HepG2 (cell line): ENCODE measurements at regions not wholly inside any gene's neighbourhood (a gene's known extent, or its start where the extent isn't known, plus 50 kb on each side); places are given as distances from the start of the nearest gene placed in this dataset.

ENCODE experiments used
- ATAC-seq: fragments of 200-7000 bp; cut with Tn5 transposase; 3 replicates; pipeline ENCODE4 v1.9.1; 2020; ENCODE audit warnings: mild to moderate bottlenecking, moderate library complexity
- BruUV-seq: library from RNA; stranded (reverse); fragments of 400-500 nt; replicated peaks from 2 replicates; lab custom pipeline; 2021; lab: Mats Ljungman, UMichigan
- CTCF ChIA-PET: fragments of 300-600 bp; formaldehyde crosslinking; extraction: SDS; loops from one replicate; lab custom pipeline; 2021; ENCODE audit warnings: low total read pairs, inconsistent platforms, low intra/inter-chr PET ratio; lab: Yijun Ruan, JAX
- POLR2A ChIA-PET: fragments of 350-600 bp; sonication (Branson Sonifier 250); formaldehyde crosslinking; loops from one replicate; lab custom pipeline; 2020; ENCODE audit warnings: antibody characterized with exemption, inconsistent platforms; lab: Yijun Ruan, JAX
- DNase-seq: peaks from one replicate; pipeline ENCODE4 v3.0.0-alpha.2; 2015; ENCODE audit warnings: low spot score
- FAIRE-seq: peaks from 3 replicates; lab custom pipeline; 2011; peaks lifted over from hg19 to GRCh38; lab: Jason Lieb, UNC
- H2AFZ ChIP-seq: one replicate; pipeline ENCODE4 v1.6.1; 2011; ENCODE audit warnings: low read length, inconsistent platforms
- H3K27ac ChIP-seq: fragments of 300-600 bp; 3 replicates; pipeline ENCODE4 v1.8.0; 2011; ENCODE audit warnings: mixed run types, mild to moderate bottlenecking, mixed read lengths, low read length, inconsistent platforms; ENCODE audit not compliant: insufficient read depth; ENCODE audit errors: extremely low read length
- H3K27me3 ChIP-seq, 2 experiments: fragments of 200-600 bp in 1 of 2; 2 replicates in 1 of 2; 3 replicates in 1 of 2; pipeline versions ENCODE4 v1.6.0 to v1.8.0; 2011; ENCODE audit warnings: low read length in 2 of 2, mild to moderate bottlenecking in 2 of 2, moderate library complexity in 2 of 2, inconsistent platforms in 1 of 2; ENCODE audit not compliant: insufficient read depth in 2 of 2, control insufficient read depth in 1 of 2
- H3K36me3 ChIP-seq, 2 experiments: fragments of 200-600 bp in 1 of 2; replicated peaks in 1 of 2; 2 replicates in 1 of 2; 3 replicates in 1 of 2; pipeline versions ENCODE4 v1.5.1 to v1.8.0; 2011; ENCODE audit warnings: low read length in 2 of 2, inconsistent platforms in 1 of 2; ENCODE audit not compliant: insufficient read depth in 2 of 2, control insufficient read depth in 1 of 2
- H3K4me1 ChIP-seq: 2 replicates; pipeline ENCODE4 v1.5.1; 2012; ENCODE audit warnings: low read length, inconsistent platforms; ENCODE audit not compliant: insufficient read depth
- H3K4me2 ChIP-seq: 2 replicates; pipeline ENCODE4 v1.6.0; 2011; ENCODE audit warnings: low read depth, low read length, inconsistent platforms
- H3K4me3 ChIP-seq, 3 experiments: fragments of 200-600 bp in 1 of 3; sonication (generic), shearing (Covaris generic) in 1 of 3; replicated peaks in 1 of 3; 2 replicates each; pipeline ENCODE4 v1.5.1; 2011 to 2016; ENCODE audit warnings: low read length in 3 of 3, inconsistent platforms in 2 of 3, low read depth in 2 of 3, mild to moderate bottlenecking in 2 of 3, control low read depth in 1 of 3, mixed read lengths in 1 of 3; ENCODE audit not compliant: insufficient read depth in 1 of 3
- H3K79me2 ChIP-seq: one replicate; pipeline ENCODE4 v1.6.1; 2011; ENCODE audit warnings: low read length, inconsistent platforms; ENCODE audit not compliant: insufficient read depth
- H3K9ac ChIP-seq: 2 replicates; pipeline ENCODE4 v1.6.0; 2011; ENCODE audit warnings: mild to moderate bottlenecking, low read depth, low read length, inconsistent platforms; ENCODE audit not compliant: insufficient read depth
- H3K9me3 ChIP-seq: 2 replicates; pipeline ENCODE4 v1.5.1; 2012; ENCODE audit warnings: mild to moderate bottlenecking, low read length
- H4K20me1 ChIP-seq: 2 replicates; pipeline ENCODE4 v1.6.0; 2011; ENCODE audit warnings: inconsistent platforms, mild to moderate bottlenecking, low read length, moderate library complexity; ENCODE audit not compliant: insufficient read depth
- CEBPB ChIP-seq: IDR thresholded peaks from 2 replicates; pipeline ENCODE4 v1.6.1; 2011; ENCODE audit warnings: low read depth, low read length, improper control_type of control experiment, borderline replicate concordance
- DPF2 ChIP-seq: sonication (generic); formaldehyde crosslinking; IDR thresholded peaks from 2 replicates; pipeline ENCODE4 v1.4.0; 2020; ENCODE audit warnings: mild to moderate bottlenecking, low read depth, missing genetic modification reagents, borderline replicate concordance
- MAX ChIP-seq: IDR thresholded peaks from 2 replicates; pipeline ENCODE4 v1.6.1; 2012; ENCODE audit warnings: inconsistent platforms
- NFE2L1 ChIP-seq: sonication (generic); formaldehyde crosslinking; IDR thresholded peaks from 2 replicates; pipeline ENCODE4 v1.4.0; 2020; ENCODE audit warnings: missing genetic modification reagents, mild to moderate bottlenecking, borderline replicate concordance
- SMYD3 ChIP-seq: sonication (generic); formaldehyde crosslinking; IDR thresholded peaks from 2 replicates; pipeline ENCODE4 v1.8.1; 2023; ENCODE audit warnings: mild to moderate bottlenecking, missing genetic modification reagents
- ZBTB37 ChIP-seq: sonication (generic); formaldehyde crosslinking; IDR thresholded peaks from 2 replicates; pipeline ENCODE4 v1.4.0; 2020; ENCODE audit warnings: mild to moderate bottlenecking, missing genetic modification reagents
- ZBTB7A ChIP-seq: sonication (generic); formaldehyde crosslinking; IDR thresholded peaks from 2 replicates; pipeline ENCODE4 v1.8.0; 2022; ENCODE audit warnings: mild to moderate bottlenecking, missing genetic modification reagents
- ZNF782 ChIP-seq: sonication (generic); formaldehyde crosslinking; IDR thresholded peaks from 2 replicates; pipeline ENCODE4 v1.4.0; 2020; ENCODE audit warnings: missing genetic modification reagents, mild to moderate bottlenecking, borderline replicate concordance
- ZSCAN12 ChIP-seq: sonication (generic); formaldehyde crosslinking; IDR thresholded peaks from 2 replicates; pipeline ENCODE4 v1.9.0; 2021; ENCODE audit warnings: mild to moderate bottlenecking, missing genetic modification reagents
- WGBS: methylation state at CpG from one replicate; pipeline ENCODE4 v1.1.6; 2017; ENCODE audit warnings: low lambda C conversion rate; 5-methylcytosine and 5-hydroxymethylcytosine counted together
- in situ Hi-C: cut with HindIII; loops from 2 replicates; pipeline ENCODE4 v1.10.0; 2017; ENCODE audit warnings: low pct_unique_long_range_greater_than_20kb; ENCODE audit not compliant: extremely low pct_ligation_motif_present
- intact Hi-C: fragments of 100-400 bp; cut with micrococcal nuclease; formaldehyde crosslinking; loops from one replicate; pipeline ENCODE4 v1.10.0; 2022; ENCODE audit not compliant: unreplicated experiment

DNA sequence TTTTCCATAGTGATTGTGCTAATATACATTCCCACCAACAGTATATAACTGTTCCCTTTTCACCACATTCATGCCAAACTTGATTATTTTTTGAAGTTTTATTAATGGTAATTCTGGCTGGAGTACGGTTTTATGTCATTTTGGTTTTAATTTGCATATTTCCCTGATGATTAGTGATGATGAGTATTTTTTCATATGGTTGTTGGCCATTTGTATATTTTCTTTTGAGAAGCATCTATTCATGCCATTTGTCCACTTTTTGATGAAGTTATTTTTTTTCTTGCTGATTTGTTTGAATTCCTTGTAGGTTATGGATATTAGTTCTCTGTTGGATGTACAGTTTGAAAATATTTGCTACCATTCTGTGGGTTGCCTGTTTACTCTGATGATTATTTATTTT lies 484.4 kb upstream of the SPRY2 start:
- intact Hi-C loops = no loop called here
- in situ Hi-C loops = no loop called here
- no peaks in the 10 kb centered on the region for H3K27me3 ChIP-seq
- BruUV-seq = no TSS peak
- H3K27ac ChIP-seq = no peak overlapping the region
- no peak overlapping the region for H3K4me2 ChIP-seq
- POLR2A ChIA-PET = no interaction called here
- FAIRE-seq = no peak
- no peak overlapping the region for H3K4me3 ChIP-seq
- H3K9me3 ChIP-seq = peaks cover 79% of the 10 kb centered on the region
- no peak overlapping the region for H3K9ac ChIP-seq
- CTCF ChIA-PET = no interaction called here
- H2AFZ ChIP-seq = no peak overlapping the region
- TF ChIP-seq ZNF782 (CRISPR knock-in tag) (no peak), ZBTB37 (CRISPR knock-in tag) (no peak), MAX (no peak), SMYD3 (no peak), NFE2L1 (CRISPR knock-in tag) (no peak)
- H3K79me2 ChIP-seq = no peaks in the 10 kb centered on the region
- no peak for ATAC-seq
- no peaks in the 10 kb centered on the region for H3K36me3 ChIP-seq
- 3% methylated on average over 1 of the region's 1 CpG for WGBS
- H4K20me1 ChIP-seq = no peaks in the 10 kb centered on the region
- no peak for DNase-seq
- H3K4me1 ChIP-seq = no peaks in the 10 kb centered on the region

GRCh38 chr13:80824229-80824628 lies 483.3 kb upstream of the SPRY2 start:
- H3K79me2 ChIP-seq = no peaks in the 10 kb centered on the region
- H3K27ac ChIP-seq = no peak overlapping the region
- H3K27me3 ChIP-seq = no peaks in the 10 kb centered on the region
- ATAC-seq = no peak
- intact Hi-C loops = no loop called here
- H3K36me3 ChIP-seq = no peaks in the 10 kb centered on the region
- H4K20me1 ChIP-seq = no peaks in the 10 kb centered on the region
- no peak for DNase-seq
- ChIA-PET POLR2A (no interaction called here), CTCF (no interaction called here)
- H3K9me3 ChIP-seq = peaks cover 74% of the 10 kb centered on the region
- 0% methylated on average over 1 of the region's 1 CpG for WGBS
- no peak for FAIRE-seq
- no TSS peak for BruUV-seq
- H3K4me1 ChIP-seq = no peaks in the 10 kb centered on the region
- no peak for TF ChIP-seq ZSCAN12 (CRISPR knock-in tag)
- no peak for TF ChIP-seq ZBTB7A (CRISPR knock-in tag)
- TF ChIP-seq DPF2 (CRISPR knock-in tag) = no peak
- TF ChIP-seq CEBPB = peak; percentile 47; the same call in 1 of the 2 replicates
- H3K4me3 ChIP-seq = no peak overlapping the region
- H2AFZ ChIP-seq = no peak overlapping the region
- in situ Hi-C loops = no loop called here
- H3K4me2 ChIP-seq = no peak overlapping the region
- H3K9ac ChIP-seq = no peak overlapping the region
